Aorta (tissue), 5 donors: ENCODE measurements at regions not wholly inside any gene's neighbourhood (a gene's known extent, or its start where the extent isn't known, plus 50 kb on each side); places are given as distances from the start of the nearest gene placed in this dataset.
"Not testable (repeated sequence)": the region's sequence is repeated elsewhere in the genome, so short reads cannot be mapped to it uniquely, and the experiment has no call there.

Source experiments
- ATAC-seq: fragments of 200-7000 bp; cut with Tn5 transposase; one replicate; pipeline ENCODE4 v1.9.1; 2022; ENCODE audit warnings: moderate library complexity; ENCODE audit not compliant: low FRiP score
- DNase-seq, 2 donors: peaks; one replicate each; pipeline ENCODE4 v3.0.0-alpha.2; 2020
- H3K27ac ChIP-seq, 2 donors: one replicate each; pipeline ENCODE4 v1.5.1; 2013; ENCODE audit warnings: low read length in 2 of 2, mild to moderate bottlenecking in 2 of 2, moderate library complexity in 2 of 2, control low read depth in 1 of 2, inconsistent platforms in 1 of 2, low read depth in 1 of 2
- H3K27me3 ChIP-seq, 2 donors: one replicate each; pipeline ENCODE4 v1.6.1; 2013; ENCODE audit warnings: control low read depth in 1 of 2, low read length in 1 of 2, mild to moderate bottlenecking in 1 of 2, moderate library complexity in 1 of 2; ENCODE audit not compliant: insufficient read depth in 2 of 2, control insufficient read depth in 1 of 2
- H3K36me3 ChIP-seq, 2 donors: one replicate each; pipeline ENCODE4 v1.6.1; 2013; ENCODE audit warnings: control low read depth in 1 of 2, low read length in 1 of 2, mild to moderate bottlenecking in 1 of 2; ENCODE audit not compliant: insufficient read depth in 2 of 2, control insufficient read depth in 1 of 2
- H3K4me1 ChIP-seq, 2 donors: one replicate each; pipeline ENCODE4 v1.6.1; 2013; ENCODE audit warnings: low read length in 2 of 2, control low read depth in 1 of 2, mild to moderate bottlenecking in 1 of 2, moderate library complexity in 1 of 2; ENCODE audit not compliant: insufficient read depth in 2 of 2, control insufficient read depth in 1 of 2
- H3K4me3 ChIP-seq, 2 donors: one replicate each; pipeline ENCODE4 v1.5.1; 2013; ENCODE audit warnings: low read length in 2 of 2, control low read depth in 1 of 2, mild to moderate bottlenecking in 1 of 2
- H3K9me3 ChIP-seq: one replicate; pipeline ENCODE4 v1.6.1; 2013; ENCODE audit warnings: mild to moderate bottlenecking, low read length; ENCODE audit not compliant: control insufficient read depth
- WGBS, 2 donors: extraction: QIAGEN DNeasy Blood & Tissue Kit; methylation state at CpG; one replicate each; pipeline ENCODE4 v1.1.7; 2013; 5-methylcytosine and 5-hydroxymethylcytosine counted together
- intact Hi-C, 2 donors: fragments of 100-400 bp; cut with DNase I; formaldehyde crosslinking; loops; one replicate each; pipeline versions ENCODE4 v1.14.2 to v1.15.0; 2022
- donor health status: healthy with polysubstance abuse.
- donor health status: Bipolar disorder and iron deficiency.
- donor health status: DM: no; HTN: no; CAD: no.
- donor health status: DM: no; HTN: no; CAD: no.
- donor health status: DM: yes; HTN: yes; CAD: no.

- no peaks in the 10 kb centered on the region for H3K27me3 ChIP-seq
- H3K27ac ChIP-seq: no peak overlapping the region
- WGBS, 2 donors: 60 to 74% methylated on average over 3 of the region's 3 CpGs
- H3K4me1 ChIP-seq: no peaks in the 10 kb centered on the region
- intact Hi-C loops: no loop called here
- no peak overlapping the region for H3K4me3 ChIP-seq
- H3K9me3 ChIP-seq: no peaks in the 10 kb centered on the region
- ATAC-seq: no peak
- no peaks in the 10 kb centered on the region for H3K36me3 ChIP-seq
- DNase-seq: no peak
These were observed 300.0 kb upstream of the NRG3 start for GRCh38 chr10:81575036-81575435.

- DNase-seq (no peak), ATAC-seq (no peak)
- 84 to 98% methylated on average over 2 of the region's 2 CpGs for WGBS, 2 donors
- Histone ChIP-seq H3K4me3 (no peak overlapping the region), H3K4me1 (no peaks in the 10 kb centered on the region), H3K36me3 (no peaks in the 10 kb centered on the region), H3K27ac (no peak overlapping the region), H3K9me3 (no peaks in the 10 kb centered on the region), H3K27me3 (no peaks in the 10 kb centered on the region)
- intact Hi-C loops: no loop called here
These were observed 298.7 kb upstream of the NRG3 start for GRCh38 chr10:81576336-81576735.

GRCh38 chr10:81594991-81595390 is 280.0 kb upstream of the NRG3 start:
- 83 to 96% methylated on average over 1 of the region's 1 CpG for WGBS, 2 donors
- Histone ChIP-seq H3K27ac (no peak overlapping the region), H3K27me3 (no peaks in the 10 kb centered on the region), H3K4me3 (no peak overlapping the region), H3K36me3 (no peaks in the 10 kb centered on the region), H3K4me1 (no peaks in the 10 kb centered on the region), H3K9me3 (no peaks in the 10 kb centered on the region)
- DNase-seq: no peak
- ATAC-seq: no peak
- intact Hi-C loops: no loop called here

- H3K4me3 ChIP-seq: no peak overlapping the region
- no peak for DNase-seq
- H3K27ac ChIP-seq: no peak overlapping the region
- H3K9me3 ChIP-seq: no peaks in the 10 kb centered on the region
- ATAC-seq: no peak
- no peaks in the 10 kb centered on the region for H3K27me3 ChIP-seq
- intact Hi-C loops: no loop called here
- no peaks in the 10 kb centered on the region for H3K36me3 ChIP-seq
- 74 to 77% methylated on average over 2 of the region's 2 CpGs for WGBS, 2 donors
- no peaks in the 10 kb centered on the region for H3K4me1 ChIP-seq
These were observed 274.8 kb upstream of the NRG3 start for GRCh38 chr10:81600185-81600584.

GRCh38 chr10:81603106-81603620 is 271.8 kb upstream of the NRG3 start:
- Histone ChIP-seq H3K27ac (no peak overlapping the region), H3K36me3 (no peaks in the 10 kb centered on the region), H3K9me3 (no peaks in the 10 kb centered on the region), H3K4me3 (no peak overlapping the region), H3K27me3 (no peaks in the 10 kb centered on the region), H3K4me1 (no peaks in the 10 kb centered on the region)
- intact Hi-C loops: no loop called here
- 55 to 61% methylated on average over 4 of the region's 4 CpGs for WGBS, 2 donors
- DNase-seq: no peak
- no peak for ATAC-seq

GRCh38 chr10:81644485-81644884 is 230.5 kb upstream of the NRG3 start:
- H3K4me3 ChIP-seq, H3K36me3 ChIP-seq, intact Hi-C loops, DNase-seq, ATAC-seq, H3K4me1 ChIP-seq, H3K27ac ChIP-seq, H3K27me3 ChIP-seq, H3K9me3 ChIP-seq: not testable (repeated sequence)
- 84 to 86% methylated on average over 7 of the region's 7 CpGs for whole genome bisulfite sequencing, 2 donors

GRCh38 chr10:81655986-81656385 is 219.0 kb upstream of the NRG3 start:
- Histone ChIP-seq H3K36me3 (no peaks in the 10 kb centered on the region), H3K27me3 (no peaks in the 10 kb centered on the region), H3K4me1 (no peaks in the 10 kb centered on the region), H3K27ac (no peak overlapping the region), H3K9me3 (no peaks in the 10 kb centered on the region), H3K4me3 (no peak overlapping the region)
- peak; percentile 36 for ATAC-seq
- DNase-seq: no peak
- intact Hi-C loops: no loop called here
- 73 to 83% methylated on average over 4 of the region's 4 CpGs for WGBS, 2 donors

- no peaks in the 10 kb centered on the region for H3K9me3 ChIP-seq
- DNase-seq (no peak), ATAC-seq (no peak)
- H3K4me3 ChIP-seq: no peak overlapping the region
- no peaks in the 10 kb centered on the region for H3K4me1 ChIP-seq
- no peak overlapping the region for H3K27ac ChIP-seq
- H3K36me3 ChIP-seq: no peaks in the 10 kb centered on the region
- no peaks in the 10 kb centered on the region for H3K27me3 ChIP-seq
- intact Hi-C loops: no loop called here
- 93% methylated on average over 2 of the region's 2 CpGs for WGBS, 2 donors
These were observed 212.2 kb upstream of the NRG3 start for GRCh38 chr10:81662837-81663236.

- DNase-seq, H3K9me3 ChIP-seq, ATAC-seq, H3K36me3 ChIP-seq, H3K4me3 ChIP-seq, H3K4me1 ChIP-seq, intact Hi-C loops, H3K27me3 ChIP-seq, H3K27ac ChIP-seq: not testable (repeated sequence)
- WGBS, 2 donors: 42 to 54% methylated on average over 1 of the region's 1 CpG
These were observed 210.2 kb upstream of the NRG3 start for GRCh38 chr10:81664800-81665199.
